GM18909 (cell line): ENCODE measurements at regions not wholly inside any gene's neighbourhood (a gene's known extent, or its start where the extent isn't known, plus 50 kb on each side); places are given as distances from the start of the nearest gene placed in this dataset.
"Not testable (repeated sequence)": the region's sequence is repeated elsewhere in the genome, so short reads cannot be mapped to it uniquely, and the experiment has no call there.

ENCODE experiments used
- ATAC-seq: cut with Tn5 transposase; IDR thresholded peaks from one replicate; pipeline ENCODE4 v1.9.1; 2021; ENCODE audit warnings: mild to moderate bottlenecking; ENCODE audit not compliant: unreplicated experiment, poor library complexity

- ATAC-seq, result no peak
Measured at GRCh38 chr1:113291777-113292602, 98.3 kb upstream of the MAGI3 start.

- no peak for ATAC-seq
Measured at GRCh38 chr1:113292603-113293255, 97.6 kb upstream of the MAGI3 start.

- no peak for ATAC-seq
Measured at GRCh38 chr1:113293256-113293626, 97.1 kb upstream of the MAGI3 start.

- ATAC-seq, result no peak
Measured at GRCh38 chr1:113297749-113298148, 92.6 kb upstream of the MAGI3 start.

- ATAC-seq, result no peak
Measured at GRCh38 chr1:113298941-113299340, 91.4 kb upstream of the MAGI3 start.

GRCh38 chr1:113302636-113303035, 87.7 kb upstream of the MAGI3 start:
- ATAC-seq, result no peak

GRCh38 chr1:113303267-113303666, 87.0 kb upstream of the MAGI3 start:
- ATAC-seq, result no peak

GRCh38 chr1:113305029-113305428, 85.3 kb upstream of the MAGI3 start:
- ATAC-seq, result not testable (repeated sequence)

GRCh38 chr1:113307771-113308445, 82.4 kb upstream of the MAGI3 start:
- ATAC-seq, result no peak

GRCh38 chr1:113312651-113313050, 77.7 kb upstream of the MAGI3 start:
- ATAC-seq, result not testable (repeated sequence)

GRCh38 chr1:113314600-113314999, 75.7 kb upstream of the MAGI3 start:
- ATAC-seq, result no peak

- no peak for ATAC-seq
Measured at GRCh38 chr1:113320272-113320671, 70.0 kb upstream of the MAGI3 start.

GRCh38 chr1:113320972-113321680, 69.2 kb upstream of the MAGI3 start:
- ATAC-seq, result no peak

- ATAC-seq, result no peak
Measured at GRCh38 chr1:113321771-113322387, 68.4 kb upstream of the MAGI3 start.

- ATAC-seq, result no peak
Measured at GRCh38 chr1:113322439-113322838, 67.9 kb upstream of the MAGI3 start.

- no peak for ATAC-seq
Measured at GRCh38 chr1:113325022-113325421, 65.3 kb upstream of the MAGI3 start.

GRCh38 chr1:113326976-113327375, 63.3 kb upstream of the MAGI3 start:
- ATAC-seq, result no peak

GRCh38 chr1:113333056-113333455, 57.3 kb upstream of the MAGI3 start:
- ATAC-seq, result no peak

GRCh38 chr1:113340038-113340437, 50.3 kb upstream of the MAGI3 start:
- ATAC-seq, result no peak
